ENCODE measurements at regions not wholly inside any gene's neighbourhood (a gene's known extent, or its start where the extent isn't known, plus 50 kb on each side); places are given as distances from the start of the nearest gene placed in this dataset.

- no peak for TF ChIP-seq CTCF (IDR thresholded peaks at IDR 0.05)
- no peak for TF ChIP-seq POLR2A (IDR thresholded peaks at IDR 0.05)
Measured at GRCh38 chr6:78593898-78594667, 273.3 kb upstream of the IRAK1BP1 start.
